Lung (tissue), 11 donors: ENCODE measurements at regions not wholly inside any gene's neighbourhood (a gene's known extent, or its start where the extent isn't known, plus 50 kb on each side); places are given as distances from the start of the nearest gene placed in this dataset.

Experiments
- ATAC-seq: fragments of 200-7000 bp; cut with Tn5 transposase; one replicate; pipeline ENCODE4 v1.9.1; 2020; ENCODE audit warnings: moderate number of reproducible peaks; ENCODE audit not compliant: insufficient read depth, low FRiP score
- DNase-seq, 3 donors: peaks; one replicate each; pipeline ENCODE4 v3.0.0-alpha.2; 2013 to 2017
- H3K27ac ChIP-seq, 2 donors: one replicate each; pipeline ENCODE4 v1.5.1; 2013; ENCODE audit warnings: mild to moderate bottlenecking in 2 of 2, moderate library complexity in 2 of 2, control low read depth in 1 of 2, inconsistent platforms in 1 of 2, low read depth in 1 of 2, low read length in 1 of 2
- H3K27me3 ChIP-seq, 3 donors: one replicate each; pipeline ENCODE4 v1.5.1; 2013; ENCODE audit warnings: low read length in 2 of 3; ENCODE audit not compliant: control insufficient read depth in 3 of 3, insufficient read depth in 3 of 3
- H3K36me3 ChIP-seq, 4 donors: one replicate each; pipeline ENCODE4 v1.5.1; 2013; ENCODE audit warnings: low read length in 4 of 4, mild to moderate bottlenecking in 1 of 4, moderate library complexity in 1 of 4; ENCODE audit not compliant: control insufficient read depth in 4 of 4, insufficient read depth in 4 of 4
- H3K4me1 ChIP-seq, 5 donors: one replicate each; pipeline ENCODE4 v1.5.1; 2013; ENCODE audit warnings: low read length in 5 of 5, mild to moderate bottlenecking in 2 of 5, moderate library complexity in 1 of 5; ENCODE audit not compliant: control insufficient read depth in 5 of 5, insufficient read depth in 5 of 5
- H3K4me3 ChIP-seq: one replicate; pipeline ENCODE4 v1.5.1; 2013; ENCODE audit warnings: mild to moderate bottlenecking, control low read depth, moderate library complexity
- H3K9ac ChIP-seq, 2 donors: one replicate each; pipeline ENCODE4 v1.5.1; 2013; ENCODE audit warnings: low read length in 2 of 2, control low read depth in 1 of 2; ENCODE audit not compliant: insufficient read depth in 1 of 2
- H3K9me3 ChIP-seq, 4 donors: one replicate each; pipeline ENCODE4 v1.5.1; 2013; ENCODE audit warnings: low read length in 3 of 4, mild to moderate bottlenecking in 1 of 4, moderate library complexity in 1 of 4; ENCODE audit not compliant: control insufficient read depth in 4 of 4, insufficient read depth in 3 of 4
- CTCF ChIP-seq: IDR thresholded peaks from 2 replicates; pipeline ENCODE4 v1.5.1; 2012; ENCODE audit warnings: mild to moderate bottlenecking; ENCODE audit errors: control extremely low read depth, extremely low read depth
- WGBS, 2 donors: extraction: QIAGEN DNeasy Blood & Tissue Kit; methylation state at CpG; one replicate each; pipeline ENCODE4 v1.1.7; 2013; 5-methylcytosine and 5-hydroxymethylcytosine counted together
- donor health status: control.
- donor health status: control.
- donor health status: Bipolar disorder and iron deficiency.
- donor health status: healthy.
- donor health status: DM: yes; HTN: yes; CAD: no.

- H3K9ac ChIP-seq, result no peak overlapping the region
- no peak for TF ChIP-seq CTCF
- ATAC-seq, result no peak
- H3K27ac ChIP-seq, result no peak overlapping the region
- 64 to 66% methylated on average over 1 of the region's 1 CpG for WGBS, 2 donors
- no peaks in the 10 kb centered on the region for H3K9me3 ChIP-seq
- no peaks in the 10 kb centered on the region for H3K27me3 ChIP-seq
- DNase-seq, result no peak
- H3K4me1 ChIP-seq, result no peaks in the 10 kb centered on the region
- H3K36me3 ChIP-seq, result no peaks in the 10 kb centered on the region
- no peak overlapping the region for H3K4me3 ChIP-seq
Measured at GRCh38 chr9:118034701-118035100, 330.5 kb downstream of the TLR4 start.

- no peaks in the 10 kb centered on the region for H3K27me3 ChIP-seq
- H3K9me3 ChIP-seq, result no peaks in the 10 kb centered on the region
- no peak overlapping the region for H3K4me3 ChIP-seq
- no peak for TF ChIP-seq CTCF
- WGBS, 2 donors, result 45 to 61% methylated on average over 2 of the region's 2 CpGs
- ATAC-seq (no peak), DNase-seq (no peak)
- H3K36me3 ChIP-seq, result no peaks in the 10 kb centered on the region
- H3K27ac ChIP-seq, result no peak overlapping the region
- no peak overlapping the region for H3K9ac ChIP-seq
- no peaks in the 10 kb centered on the region for H3K4me1 ChIP-seq
Measured at GRCh38 chr9:118038713-118039112, 334.5 kb downstream of the TLR4 start.

GRCh38 chr9:118058227-118058626 is 354.0 kb downstream of the TLR4 start:
- no peak overlapping the region for H3K4me3 ChIP-seq
- no peaks in the 10 kb centered on the region for H3K4me1 ChIP-seq
- H3K27me3 ChIP-seq, result no peaks in the 10 kb centered on the region
- 41 to 46% methylated on average over 2 of the region's 2 CpGs for WGBS, 2 donors
- no peak overlapping the region for H3K9ac ChIP-seq
- no peaks in the 10 kb centered on the region for H3K9me3 ChIP-seq
- no peak overlapping the region for H3K27ac ChIP-seq
- TF ChIP-seq CTCF, result no peak
- DNase-seq (no peak), ATAC-seq (no peak)
- H3K36me3 ChIP-seq, result no peaks in the 10 kb centered on the region

GRCh38 chr9:118059484-118060278 is 355.5 kb downstream of the TLR4 start:
- WGBS, 2 donors, result 24 to 27% methylated on average over 11 of the region's 11 CpGs
- peak in 2 of 3 donors; percentile 17 to 62 for DNase-seq
- H3K9me3 ChIP-seq, result no peaks in the 10 kb centered on the region
- no peak for ATAC-seq
- TF ChIP-seq CTCF, result no peak
- no peaks in the 10 kb centered on the region for H3K27me3 ChIP-seq
- no peak overlapping the region for H3K9ac ChIP-seq
- H3K36me3 ChIP-seq, result no peaks in the 10 kb centered on the region
- no peak overlapping the region for H3K4me3 ChIP-seq
- no peak overlapping the region for H3K27ac ChIP-seq
- no peaks in the 10 kb centered on the region for H3K4me1 ChIP-seq
